ENCODE measurements at regions not wholly inside any gene's neighbourhood (a gene's known extent, or its start where the extent isn't known, plus 50 kb on each side); places are given as distances from the start of the nearest gene placed in this dataset.

- TF ChIP-seq EP300 (IDR thresholded peaks at IDR 0.05) (no peak), NR3C1 (IDR thresholded peaks at IDR 0.05) (no peak), CTCF (IDR thresholded peaks at IDR 0.05) (no peak), FOSL2 (IDR thresholded peaks at IDR 0.05) (no peak), FOSL2 (CRISPR knock-in tag; IDR thresholded peaks at IDR 0.05) (no peak)
Measured at GRCh38 chr17:52235516-52235915, 77.0 kb upstream of the CA10 start.

All from A549 (cell line).